Stimulated activated CD4-positive, alpha-beta T cell treated with anti-CD3 and anti-CD28 coated beads, Interleukin-15, amount 100 ng/mL, for 1 hour (primary cell): ENCODE measurements at regions not wholly inside any gene's neighbourhood (a gene's known extent, or its start where the extent isn't known, plus 50 kb on each side); places are given as distances from the start of the nearest gene placed in this dataset.

Source experiments
- DNase-seq, 2 donors: peaks; one replicate each; pipeline ENCODE4 v3.0.0-alpha.2; 2020; ENCODE audit warnings: low read depth in 1 of 2, low spot score in 1 of 2

GRCh38 chr11:112731538-112731937 is 229.7 kb upstream of the NCAM1 start:
- DNase-seq: no peak

GRCh38 chr11:112732031-112732430 is 229.2 kb upstream of the NCAM1 start:
- no peak for DNase-seq

- no peak for DNase-seq
Measured at GRCh38 chr11:112734207-112734606, 227.0 kb upstream of the NCAM1 start.

- no peak for DNase-seq
Measured at GRCh38 chr11:112735470-112735869, 225.8 kb upstream of the NCAM1 start.

GRCh38 chr11:112744041-112744440 is 217.2 kb upstream of the NCAM1 start:
- no peak for DNase-seq

- DNase-seq: no peak
Measured at GRCh38 chr11:112745973-112746372, 215.2 kb upstream of the NCAM1 start.

GRCh38 chr11:112748252-112748651 is 213.0 kb upstream of the NCAM1 start:
- DNase-seq: no peak

GRCh38 chr11:112748713-112749543 is 212.3 kb upstream of the NCAM1 start:
- no peak for DNase-seq

- no peak for DNase-seq
Measured at GRCh38 chr11:112751329-112751728, 209.9 kb upstream of the NCAM1 start.

GRCh38 chr11:112751772-112752171 is 209.4 kb upstream of the NCAM1 start:
- DNase-seq: no peak

GRCh38 chr11:112752563-112752962 is 208.7 kb upstream of the NCAM1 start:
- DNase-seq: no peak

- DNase-seq: no peak
Measured at GRCh38 chr11:112753706-112754105, 207.5 kb upstream of the NCAM1 start.

- DNase-seq: no peak
Measured at GRCh38 chr11:112759418-112759817, 201.8 kb upstream of the NCAM1 start.

GRCh38 chr11:112760396-112761059 is 200.7 kb upstream of the NCAM1 start:
- no peak for DNase-seq

- DNase-seq: no peak
Measured at GRCh38 chr11:112761911-112762706, 199.1 kb upstream of the NCAM1 start.

- DNase-seq: no peak
Measured at GRCh38 chr11:112762707-112763090, 198.5 kb upstream of the NCAM1 start.

- no peak for DNase-seq
Measured at GRCh38 chr11:112765337-112765736, 195.9 kb upstream of the NCAM1 start.

GRCh38 chr11:112769170-112769569 is 192.1 kb upstream of the NCAM1 start:
- no peak for DNase-seq

GRCh38 chr11:112769584-112769983 is 191.6 kb upstream of the NCAM1 start:
- no peak for DNase-seq

- no peak for DNase-seq
Measured at GRCh38 chr11:112770033-112770432, 191.2 kb upstream of the NCAM1 start.

GRCh38 chr11:112770487-112770886 is 190.7 kb upstream of the NCAM1 start:
- DNase-seq: no peak

- DNase-seq: no peak
Measured at GRCh38 chr11:112771851-112772250, 189.4 kb upstream of the NCAM1 start.
